Calu3 (cell line): ENCODE measurements at regions not wholly inside any gene's neighbourhood (a gene's known extent, or its start where the extent isn't known, plus 50 kb on each side); places are given as distances from the start of the nearest gene placed in this dataset.

ENCODE experiments used
- BruUV-seq: library from RNA; stranded (reverse); fragments of 400-500 nt; replicated peaks from 2 replicates; lab custom pipeline; 2021; lab: Mats Ljungman, UMichigan
- CTCF ChIA-PET: fragments of 300-600 bp; sonication (Branson Sonifier 250); formaldehyde crosslinking; loops from one replicate; lab custom pipeline; 2022; ENCODE audit warnings: antibody characterized with exemption; lab: Charles Lee
- DNase-seq: peaks from one replicate; pipeline ENCODE4 v3.0.0; 2022
- H3K27ac Mint-ChIP-seq: one replicate; pipeline ENCODE4 v1.8.0; 2022; ENCODE audit warnings: mixed read lengths; ENCODE audit not compliant: unreplicated experiment
- H3K27me3 Mint-ChIP-seq: one replicate; pipeline ENCODE4 v1.8.0; 2022; ENCODE audit warnings: mixed read lengths; ENCODE audit not compliant: unreplicated experiment
- H3K36me3 Mint-ChIP-seq: one replicate; pipeline ENCODE4 v1.8.0; 2022; ENCODE audit warnings: mild to moderate bottlenecking, moderate library complexity, mixed read lengths; ENCODE audit not compliant: insufficient read depth, unreplicated experiment
- H3K4me1 Mint-ChIP-seq: one replicate; pipeline ENCODE4 v1.8.0; 2022; ENCODE audit warnings: mild to moderate bottlenecking, low read depth, mixed read lengths; ENCODE audit not compliant: unreplicated experiment
- H3K4me3 Mint-ChIP-seq: one replicate; pipeline ENCODE4 v1.8.0; 2022; ENCODE audit warnings: mild to moderate bottlenecking, low read depth, moderate library complexity, mixed read lengths; ENCODE audit not compliant: unreplicated experiment
- H3K9me3 Mint-ChIP-seq: one replicate; pipeline ENCODE4 v1.8.0; 2022; ENCODE audit warnings: low read depth, mixed read lengths; ENCODE audit not compliant: unreplicated experiment
- CTCF ChIP-seq: fragments of 200-600 bp; IDR thresholded peaks from one replicate; pipeline ENCODE4 v1.8.0; 2022; ENCODE audit warnings: antibody characterized with exemption; ENCODE audit not compliant: unreplicated experiment
- intact Hi-C: fragments of 100-400 bp; cut with micrococcal nuclease; formaldehyde crosslinking; loops from one replicate; pipeline ENCODE4 v1.10.0; 2022; ENCODE audit not compliant: unreplicated experiment

- intact Hi-C loops = no loop called here
- TF ChIP-seq CTCF = no peak
- BruUV-seq = no TSS peak
- H3K36me3 Mint-ChIP-seq = no peaks in the 10 kb centered on the region
- CTCF ChIA-PET = no interaction called here
- H3K27me3 Mint-ChIP-seq = no peaks in the 10 kb centered on the region
- no peaks in the 10 kb centered on the region for H3K4me1 Mint-ChIP-seq
- H3K4me3 Mint-ChIP-seq = no peak overlapping the region
- no peak for DNase-seq
- peaks cover 2% of the 10 kb centered on the region for H3K9me3 Mint-ChIP-seq
- H3K27ac Mint-ChIP-seq = no peak overlapping the region
Measured at GRCh38 chr13:88945793-88946192, 1274.6 kb downstream of the SLITRK5 start.

- H3K27me3 Mint-ChIP-seq = no peaks in the 10 kb centered on the region
- H3K9me3 Mint-ChIP-seq = peaks cover 2% of the 10 kb centered on the region
- no peak for DNase-seq
- H3K27ac Mint-ChIP-seq = no peak overlapping the region
- H3K4me1 Mint-ChIP-seq = no peaks in the 10 kb centered on the region
- CTCF ChIA-PET = no interaction called here
- intact Hi-C loops = no loop called here
- BruUV-seq = no TSS peak
- no peak for TF ChIP-seq CTCF
- H3K4me3 Mint-ChIP-seq = no peak overlapping the region
- no peaks in the 10 kb centered on the region for H3K36me3 Mint-ChIP-seq
Measured at GRCh38 chr13:88948501-88948900, 1277.3 kb downstream of the SLITRK5 start.

- no TSS peak for BruUV-seq
- no peaks in the 10 kb centered on the region for H3K4me1 Mint-ChIP-seq
- H3K4me3 Mint-ChIP-seq = no peak overlapping the region
- CTCF ChIA-PET = no interaction called here
- no peak for TF ChIP-seq CTCF
- H3K27ac Mint-ChIP-seq = no peak overlapping the region
- H3K27me3 Mint-ChIP-seq = no peaks in the 10 kb centered on the region
- intact Hi-C loops = no loop called here
- no peaks in the 10 kb centered on the region for H3K9me3 Mint-ChIP-seq
- DNase-seq = no peak
- no peaks in the 10 kb centered on the region for H3K36me3 Mint-ChIP-seq
Measured at GRCh38 chr13:88958821-88959220, 1287.7 kb downstream of the SLITRK5 start.

- intact Hi-C loops = no loop called here
- CTCF ChIA-PET = no interaction called here
- Mint-ChIP-seq H3K4me3 (no peak overlapping the region), H3K27ac (no peak overlapping the region), H3K4me1 (no peaks in the 10 kb centered on the region), H3K9me3 (no peaks in the 10 kb centered on the region), H3K36me3 (no peaks in the 10 kb centered on the region), H3K27me3 (no peaks in the 10 kb centered on the region)
- DNase-seq = no peak
- BruUV-seq = no TSS peak
- no peak for TF ChIP-seq CTCF
Measured at GRCh38 chr13:88976466-88976865, 1305.3 kb downstream of the SLITRK5 start.
